Heart left ventricle (tissue), 13 donors: ENCODE measurements at regions not wholly inside any gene's neighbourhood (a gene's known extent, or its start where the extent isn't known, plus 50 kb on each side); places are given as distances from the start of the nearest gene placed in this dataset.

Experiments
- CTCF ChIP-seq, 12 donors: fragments of 200-600 bp; sonication (generic) in 4 of 12; IDR thresholded peaks; one replicate each; pipeline versions ENCODE4 v1.5.0 to v1.8.0; 2018 to 2022; ENCODE audit warnings: antibody characterized with exemption in 12 of 12, mild to moderate bottlenecking in 5 of 12
- POLR2A ChIP-seq, 2 donors: fragments of 450-650 bp; IDR thresholded peaks; one replicate each; pipeline ENCODE4 v1.6.1; 2017; ENCODE audit warnings: antibody characterized with exemption in 2 of 2, mild to moderate bottlenecking in 2 of 2, moderate library complexity in 2 of 2
- donor health status: ischemic (EF 13 %, LVEDD 7.1; RV severe dilation, severe dysfunction).
- donor health status: DM: no; HTN: yes; CAD: no.
- donor health status: DM: no; HTN: no; CAD: no.
- donor health status: ischemic (EF 25% LVEDD 6.9; RV normal size, moderate dysfunction).
- donor health status: ischemic (EF 25% LVEDD 5.7; RV mildly dilated, moderate dysfunction).
- donor health status: ischemic (EF 35%, LVEDD 5.7; RV mildly dilated, moderate dysfunction).
- donor health status: nonischemic (EF 11% LVEDD 7.7; RV severe dilation, severe dysfunction).
- donor health status: DM: yes; HTN: yes; CAD: no.
- donor health status: PGD.
- donor health status: ischemic (EF 29% LVEDD 5.4; RV normal size, mild dysfunction).
- donor health status: nonischemic (EF 23%, LVEDD 6.1; RV moderate dilation, normal function).

- no peak for TF ChIP-seq POLR2A (IDR thresholded peaks at IDR 0.05)
- no peak for TF ChIP-seq CTCF (IDR thresholded peaks at IDR 0.05)
Measured at GRCh38 chr3:30077746-30078145, 528.7 kb upstream of the TGFBR2 start.
